GM12875 (cell line): ENCODE measurements at regions not wholly inside any gene's neighbourhood (a gene's known extent, or its start where the extent isn't known, plus 50 kb on each side); places are given as distances from the start of the nearest gene placed in this dataset.

Source experiments
- H3K4me3 ChIP-seq: one replicate; pipeline ENCODE4 v1.5.1; 2011; ENCODE audit warnings: low read depth, low read length, control low read depth
- TF ChIP-seq, protein P1 (sequence below): IDR thresholded peaks from 2 replicates; pipeline ENCODE4 v1.5.1; 2011; ENCODE audit warnings: low read depth, mild to moderate bottlenecking, control low read depth, inconsistent platforms, low read length, moderate library complexity, borderline replicate concordance; ENCODE audit not compliant: insufficient read depth

GRCh38 chr19:31725051-31725450, 375.8 kb upstream of the TSHZ3 start:
- TF ChIP-seq, protein P1, sequence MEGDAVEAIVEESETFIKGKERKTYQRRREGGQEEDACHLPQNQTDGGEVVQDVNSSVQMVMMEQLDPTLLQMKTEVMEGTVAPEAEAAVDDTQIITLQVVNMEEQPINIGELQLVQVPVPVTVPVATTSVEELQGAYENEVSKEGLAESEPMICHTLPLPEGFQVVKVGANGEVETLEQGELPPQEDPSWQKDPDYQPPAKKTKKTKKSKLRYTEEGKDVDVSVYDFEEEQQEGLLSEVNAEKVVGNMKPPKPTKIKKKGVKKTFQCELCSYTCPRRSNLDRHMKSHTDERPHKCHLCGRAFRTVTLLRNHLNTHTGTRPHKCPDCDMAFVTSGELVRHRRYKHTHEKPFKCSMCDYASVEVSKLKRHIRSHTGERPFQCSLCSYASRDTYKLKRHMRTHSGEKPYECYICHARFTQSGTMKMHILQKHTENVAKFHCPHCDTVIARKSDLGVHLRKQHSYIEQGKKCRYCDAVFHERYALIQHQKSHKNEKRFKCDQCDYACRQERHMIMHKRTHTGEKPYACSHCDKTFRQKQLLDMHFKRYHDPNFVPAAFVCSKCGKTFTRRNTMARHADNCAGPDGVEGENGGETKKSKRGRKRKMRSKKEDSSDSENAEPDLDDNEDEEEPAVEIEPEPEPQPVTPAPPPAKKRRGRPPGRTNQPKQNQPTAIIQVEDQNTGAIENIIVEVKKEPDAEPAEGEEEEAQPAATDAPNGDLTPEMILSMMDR: no peak
- no peak overlapping the region for H3K4me3 ChIP-seq

DNA sequence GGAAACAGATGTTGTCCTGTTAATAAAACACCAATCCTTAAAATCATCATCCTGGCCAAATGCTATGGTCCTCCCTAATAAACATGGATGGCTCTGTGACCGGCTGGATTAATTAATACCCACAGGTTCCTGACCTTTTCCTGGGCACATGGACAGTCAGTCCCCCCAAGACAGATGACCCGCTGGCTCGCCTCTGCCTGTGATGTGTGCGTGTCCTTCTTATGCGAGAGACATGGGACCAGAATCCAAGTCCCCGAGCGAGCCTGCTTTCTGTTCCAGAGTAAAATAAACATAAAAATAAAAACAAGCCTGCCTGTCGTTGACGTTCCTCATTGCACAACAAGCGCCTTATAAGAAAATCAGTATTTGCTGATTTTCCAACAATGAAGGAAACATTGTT, 378.3 kb upstream of the TSHZ3 start:
- TF ChIP-seq, protein P1: no peak

DNA sequence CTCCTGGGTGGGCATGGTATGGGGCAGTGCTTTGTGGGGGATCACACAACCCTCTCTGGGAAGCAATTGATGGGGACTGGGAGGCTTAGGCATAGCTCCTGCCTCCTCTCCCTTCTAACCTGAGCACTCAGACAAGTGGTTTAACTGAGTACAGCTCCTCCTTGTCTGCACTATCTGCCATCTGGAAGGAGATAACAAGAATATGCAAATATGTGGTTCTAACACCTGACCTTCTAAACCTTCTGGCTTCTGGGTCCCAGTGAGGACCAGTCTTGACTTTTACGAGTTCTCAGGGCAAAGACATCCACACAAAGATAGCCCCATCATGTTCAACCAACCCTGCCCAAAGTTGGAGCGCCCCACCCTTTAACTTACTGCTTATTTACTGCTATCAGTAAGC, 381.0 kb upstream of the TSHZ3 start:
- TF ChIP-seq, protein P1: no peak
- H3K4me3 ChIP-seq: no peak overlapping the region

More for the DNA sequence above, 378.3 kb upstream of the TSHZ3 start:
- H3K4me3 ChIP-seq: no peak overlapping the region

GRCh38 chr19:31733591-31733990, 384.4 kb upstream of the TSHZ3 start:
- H3K4me3 ChIP-seq: no peak overlapping the region
- TF ChIP-seq, protein P1: no peak

GRCh38 chr19:31742249-31742648, 393.0 kb upstream of the TSHZ3 start:
- no peak overlapping the region for H3K4me3 ChIP-seq
- TF ChIP-seq, protein P1: no peak

DNA sequence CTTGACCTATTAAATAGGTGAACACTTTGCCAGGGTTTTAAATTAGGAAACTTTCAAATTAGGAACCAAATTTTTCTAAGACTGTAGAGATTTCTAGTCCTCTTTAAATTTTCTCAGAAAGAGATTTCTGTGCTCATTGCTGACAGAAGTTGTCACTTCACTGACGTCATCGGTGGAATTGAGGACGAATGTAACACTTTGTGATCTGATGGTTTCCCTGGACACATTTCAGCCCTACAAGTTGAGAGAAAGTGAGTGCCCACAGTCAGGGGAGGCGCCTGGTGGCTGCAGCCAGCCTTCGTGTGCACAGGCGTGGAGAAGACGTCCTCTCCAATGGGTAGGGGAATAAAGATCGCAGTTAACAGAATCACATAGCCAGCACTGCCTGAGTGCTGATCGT, 396.5 kb upstream of the TSHZ3 start:
- no peak overlapping the region for H3K4me3 ChIP-seq
- TF ChIP-seq, protein P1: no peak

DNA sequence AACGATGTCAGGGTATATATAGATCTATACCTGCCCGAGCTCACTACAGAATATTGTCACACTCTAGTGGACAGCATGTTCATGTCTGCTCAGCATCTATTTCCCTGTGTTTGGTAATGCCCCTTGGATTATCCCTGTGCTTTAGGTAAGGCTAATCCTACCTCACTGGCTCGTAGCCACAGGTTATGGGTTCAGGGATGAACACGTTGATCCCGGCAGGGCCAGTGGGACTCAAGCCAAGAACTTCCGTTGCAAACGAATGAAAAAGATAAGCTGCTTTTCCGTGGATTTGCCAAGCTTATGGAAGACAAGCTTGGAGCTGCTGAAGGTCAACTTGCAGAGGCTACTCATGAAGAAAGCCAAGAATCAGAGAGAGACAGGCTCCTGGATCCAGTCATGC, 400.0 kb upstream of the TSHZ3 start:
- TF ChIP-seq, protein P1: no peak
- no peak overlapping the region for H3K4me3 ChIP-seq
